Mesendoderm (in vitro differentiated cells): ENCODE measurements at regions not wholly inside any gene's neighbourhood (a gene's known extent, or its start where the extent isn't known, plus 50 kb on each side); places are given as distances from the start of the nearest gene placed in this dataset.
A peak's percentile ranks its signal among the peaks of the same experiment; 100 is the strongest.

ENCODE experiments used
- DNase-seq: peaks from one replicate; pipeline ENCODE4 v3.0.0; 2013
- H2AK5ac ChIP-seq: 2 replicates; pipeline ENCODE4 v1.6.1; 2013; ENCODE audit warnings: low read length, inconsistent platforms
- H2BK120ac ChIP-seq: 2 replicates; pipeline ENCODE4 v1.6.1; 2013; ENCODE audit warnings: low read depth, mild to moderate bottlenecking, low read length, moderate library complexity, mixed read lengths
- H2BK15ac ChIP-seq: replicated peaks from 2 replicates; pipeline ENCODE4 v1.6.1; 2013; ENCODE audit warnings: low read depth, mild to moderate bottlenecking, moderate library complexity
- H2BK5ac ChIP-seq: 2 replicates; pipeline ENCODE4 v1.6.1; 2013; ENCODE audit warnings: low read length, inconsistent platforms
- H3K18ac ChIP-seq: 2 replicates; pipeline ENCODE4 v1.6.1; 2013; ENCODE audit warnings: mild to moderate bottlenecking, low read length, mixed read lengths
- H3K23ac ChIP-seq: one replicate; pipeline ENCODE4 v1.6.1; 2013; ENCODE audit warnings: low read length
- H3K27ac ChIP-seq: 2 replicates; pipeline ENCODE4 v1.5.1; 2013; ENCODE audit warnings: low read depth, mild to moderate bottlenecking, inconsistent platforms, low read length, moderate library complexity
- H3K27me3 ChIP-seq: 2 replicates; pipeline ENCODE4 v1.6.1; 2013; ENCODE audit warnings: low read length, control low read depth, mild to moderate bottlenecking, inconsistent platforms; ENCODE audit not compliant: insufficient read depth, poor library complexity
- H3K36me3 ChIP-seq: 2 replicates; pipeline ENCODE4 v1.6.1; 2013; ENCODE audit warnings: low read length, inconsistent platforms; ENCODE audit not compliant: control insufficient read depth, insufficient read depth
- H3K4ac ChIP-seq: one replicate; pipeline ENCODE4 v1.6.1; 2013; ENCODE audit warnings: low read depth, mild to moderate bottlenecking, low read length, moderate library complexity
- H3K4me1 ChIP-seq: 2 replicates; pipeline ENCODE4 v1.6.1; 2013; ENCODE audit warnings: low read depth, low read length, inconsistent platforms; ENCODE audit not compliant: control insufficient read depth
- H3K4me2 ChIP-seq: 2 replicates; pipeline ENCODE4 v1.6.1; 2013; ENCODE audit warnings: low read length
- H3K4me3 ChIP-seq: 2 replicates; pipeline ENCODE4 v1.5.1; 2013; ENCODE audit warnings: mild to moderate bottlenecking, low read length
- H3K56ac ChIP-seq: one replicate; pipeline ENCODE4 v1.6.1; 2013; ENCODE audit warnings: low read length
- H3K79me1 ChIP-seq: 2 replicates; pipeline ENCODE4 v1.6.1; 2013; ENCODE audit warnings: low read length, inconsistent platforms
- H3K79me2 ChIP-seq: 2 replicates; pipeline ENCODE4 v1.6.1; 2013; ENCODE audit warnings: mild to moderate bottlenecking, low read length; ENCODE audit not compliant: control insufficient read depth, insufficient read depth
- H3K9ac ChIP-seq: 2 replicates; pipeline ENCODE4 v1.6.1; 2013; ENCODE audit warnings: low read length, inconsistent platforms
- H4K5ac ChIP-seq: one replicate; pipeline ENCODE4 v1.6.1; 2013; ENCODE audit warnings: low read length
- H4K8ac ChIP-seq: one replicate; pipeline ENCODE4 v1.6.1; 2013; ENCODE audit warnings: low read depth, mild to moderate bottlenecking, control low read depth, low read length, moderate library complexity
- WGBS: extraction: QIAGEN DNeasy Blood & Tissue Kit; methylation state at CpG from one replicate; pipeline ENCODE4 v1.1.7; 2013; ENCODE audit warnings: low lambda C conversion rate, missing lambda C conversion rate; ENCODE audit not compliant: insufficient coverage; ENCODE audit errors: extremely low coverage; 5-methylcytosine and 5-hydroxymethylcytosine counted together

DNA sequence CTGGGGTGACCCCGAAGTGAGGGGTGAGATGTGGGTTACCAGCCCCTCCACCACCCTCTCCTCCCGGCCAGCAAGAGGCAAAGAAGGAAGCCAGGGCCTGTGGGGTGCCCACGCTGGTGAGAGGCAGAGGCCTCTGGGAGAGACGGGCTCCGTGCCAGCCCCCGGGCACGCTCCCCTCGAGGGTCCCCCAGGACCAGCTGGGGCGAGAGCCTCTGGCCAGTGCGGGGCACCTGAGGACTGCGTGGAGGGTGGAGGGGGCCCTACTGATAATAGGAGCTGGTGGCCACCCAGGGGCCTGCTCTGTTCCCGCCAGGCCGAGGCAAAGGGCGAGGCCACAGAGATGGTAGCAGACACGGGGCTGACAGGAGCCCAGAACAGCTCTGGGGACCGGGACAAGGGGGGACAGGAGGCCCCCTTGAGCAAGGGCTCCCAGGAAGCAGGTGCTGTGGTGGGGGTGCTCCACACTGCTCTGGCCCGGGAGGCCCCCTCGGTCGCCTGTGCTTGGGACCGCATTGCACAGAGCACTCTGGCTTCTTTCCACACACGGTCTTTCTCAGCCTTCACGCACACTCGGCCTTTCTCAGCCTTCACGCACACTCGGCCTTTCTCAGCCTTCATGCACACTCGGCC lies 226.9 kb downstream of the TTLL2 start:
- H3K36me3 ChIP-seq = no peaks in the 10 kb centered on the region
- WGBS = no CpG with 5 or more reads among the region's 26 CpGs
- no peaks in the 10 kb centered on the region for H3K27me3 ChIP-seq
- no peaks in the 10 kb centered on the region for H3K79me1 ChIP-seq
- H3K27ac ChIP-seq = no peak overlapping the region
- H3K79me2 ChIP-seq = no peaks in the 10 kb centered on the region
- H3K23ac ChIP-seq = no peak overlapping the region
- no peak overlapping the region for H3K4me2 ChIP-seq
- no peak overlapping the region for H3K56ac ChIP-seq
- DNase-seq = no peak
- H3K4me1 ChIP-seq = no peaks in the 10 kb centered on the region
- no peak overlapping the region for H4K8ac ChIP-seq
- H2BK120ac ChIP-seq = no peak overlapping the region
- H3K18ac ChIP-seq = no peak overlapping the region
- H2BK5ac ChIP-seq = no peak overlapping the region
- H4K5ac ChIP-seq = no peak overlapping the region
- H3K9ac ChIP-seq = no peak overlapping the region
- no peak overlapping the region for H2BK15ac ChIP-seq
- no peak overlapping the region for H3K4me3 ChIP-seq
- H3K4ac ChIP-seq = no peak overlapping the region
- H2AK5ac ChIP-seq = no peak overlapping the region

DNA sequence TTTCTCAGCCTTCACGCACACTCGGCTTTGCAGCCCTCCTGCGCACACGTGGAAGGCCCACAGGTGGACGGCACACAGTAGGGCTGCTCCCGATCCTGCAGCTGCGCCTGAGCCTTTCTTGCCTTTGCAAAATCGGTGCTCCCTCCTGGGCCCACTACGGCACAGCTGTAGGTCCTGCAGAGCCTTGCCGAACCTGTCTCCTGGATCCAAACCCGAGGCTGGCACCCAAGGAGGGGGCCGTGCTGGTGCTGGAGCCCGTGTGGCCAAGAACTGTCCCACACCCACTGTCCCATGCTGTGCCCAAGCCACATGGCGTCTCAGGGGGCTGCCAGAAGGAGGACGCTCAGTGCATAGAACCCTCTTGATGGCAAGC lies 227.4 kb downstream of the TTLL2 start:
- Histone ChIP-seq H3K4me3 (no peak overlapping the region), H3K79me1 (no peaks in the 10 kb centered on the region), H3K56ac (no peak overlapping the region), H4K5ac (no peak overlapping the region), H3K4me1 (no peaks in the 10 kb centered on the region), H3K18ac (no peak overlapping the region), H3K9ac (no peak overlapping the region), H3K36me3 (no peaks in the 10 kb centered on the region), H2AK5ac (no peak overlapping the region), H2BK5ac (no peak overlapping the region), H3K27me3 (no peaks in the 10 kb centered on the region), H3K4ac (no peak overlapping the region), H3K27ac (no peak overlapping the region), H4K8ac (no peak overlapping the region), H3K4me2 (no peak overlapping the region), H2BK15ac (no peak overlapping the region), H3K23ac (no peak overlapping the region), H3K79me2 (no peaks in the 10 kb centered on the region), H2BK120ac (no peak overlapping the region)
- WGBS = no CpG with 5 or more reads among the region's 15 CpGs
- no peak for DNase-seq

DNA sequence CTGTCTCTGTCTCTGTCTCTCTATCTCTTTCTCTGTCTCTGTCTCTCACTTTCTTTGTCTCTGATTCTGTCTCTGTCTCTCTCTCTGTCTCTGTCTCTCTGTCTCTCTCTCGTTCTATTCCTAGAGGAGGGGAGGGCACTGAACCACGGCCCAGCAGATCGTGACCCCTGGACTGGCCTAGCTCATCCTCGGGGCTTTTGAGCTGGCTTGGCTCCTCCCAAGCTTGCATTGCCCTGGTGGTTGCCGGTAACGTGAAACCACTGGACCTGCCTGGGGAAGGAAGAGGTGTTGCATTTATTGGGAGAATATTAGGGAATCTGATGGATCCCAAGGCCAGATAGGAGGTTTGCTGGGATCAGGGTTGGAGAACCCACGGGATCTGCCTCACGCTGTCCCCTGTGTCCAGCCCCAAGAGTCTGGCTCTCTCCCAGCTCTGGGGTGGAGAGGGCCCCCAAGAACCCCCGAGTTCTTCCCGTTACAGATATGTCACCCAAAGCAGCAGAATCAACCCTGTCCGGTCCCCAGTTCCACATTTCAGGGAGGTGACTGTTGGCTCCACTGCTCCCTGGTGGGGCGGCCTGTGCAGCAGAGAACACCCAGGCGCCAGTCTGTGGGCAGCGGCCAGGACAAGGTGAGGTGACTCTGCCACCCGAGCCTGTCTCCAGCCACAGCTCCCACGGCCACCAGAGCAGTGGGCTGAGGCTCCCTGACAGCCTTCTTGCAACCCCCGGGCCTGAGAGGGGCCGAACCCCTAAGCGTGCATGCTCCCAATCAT lies 228.3 kb downstream of the TTLL2 start:
- H3K56ac ChIP-seq = no peak overlapping the region
- no peak overlapping the region for H3K4ac ChIP-seq
- no peaks in the 10 kb centered on the region for H3K27me3 ChIP-seq
- H2BK120ac ChIP-seq = no peak overlapping the region
- H3K79me1 ChIP-seq = no peaks in the 10 kb centered on the region
- H3K4me2 ChIP-seq = no peak overlapping the region
- H3K9ac ChIP-seq = no peak overlapping the region
- H3K79me2 ChIP-seq = no peaks in the 10 kb centered on the region
- no peak overlapping the region for H2BK15ac ChIP-seq
- no peaks in the 10 kb centered on the region for H3K4me1 ChIP-seq
- H2BK5ac ChIP-seq = no peak overlapping the region
- no peak overlapping the region for H4K5ac ChIP-seq
- no peak overlapping the region for H3K18ac ChIP-seq
- no peak for DNase-seq
- no peak overlapping the region for H4K8ac ChIP-seq
- H3K23ac ChIP-seq = no peak overlapping the region
- WGBS = no CpG with 5 or more reads among the region's 19 CpGs
- H3K27ac ChIP-seq = no peak overlapping the region
- H3K4me3 ChIP-seq = no peak overlapping the region
- H3K36me3 ChIP-seq = no peaks in the 10 kb centered on the region
- H2AK5ac ChIP-seq = no peak overlapping the region

DNA sequence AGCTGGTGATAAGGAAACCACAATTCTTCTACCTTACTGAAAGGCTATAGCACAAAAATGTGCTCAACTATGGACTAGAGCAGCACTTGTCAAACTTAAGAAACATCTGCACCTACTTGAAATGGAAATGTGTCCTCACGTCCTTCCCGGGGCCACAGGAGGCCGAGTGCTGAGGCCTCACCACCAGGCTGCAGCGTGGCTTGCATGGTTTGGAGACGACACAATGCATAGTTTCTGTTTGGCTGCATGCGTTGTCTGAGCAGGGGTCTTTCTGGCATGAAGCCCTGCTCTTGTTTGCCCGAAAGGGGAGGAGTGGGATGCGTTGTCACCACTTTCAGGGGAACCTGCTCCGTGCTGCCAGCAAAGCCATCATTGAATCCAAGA lies 228.8 kb downstream of the TTLL2 start:
- H3K4me3 ChIP-seq = no peak overlapping the region
- no peak overlapping the region for H3K27ac ChIP-seq
- H3K18ac ChIP-seq = no peak overlapping the region
- H2BK120ac ChIP-seq = no peak overlapping the region
- H2BK5ac ChIP-seq = no peak overlapping the region
- H3K79me2 ChIP-seq = no peaks in the 10 kb centered on the region
- no peak overlapping the region for H3K9ac ChIP-seq
- no peak overlapping the region for H3K4ac ChIP-seq
- H3K27me3 ChIP-seq = no peaks in the 10 kb centered on the region
- no peak overlapping the region for H3K23ac ChIP-seq
- no peak overlapping the region for H4K8ac ChIP-seq
- DNase-seq = peak; percentile 40
- H3K36me3 ChIP-seq = no peaks in the 10 kb centered on the region
- H2AK5ac ChIP-seq = no peak overlapping the region
- H3K79me1 ChIP-seq = no peaks in the 10 kb centered on the region
- no CpG with 5 or more reads among the region's 9 CpGs for WGBS
- no peak overlapping the region for H3K56ac ChIP-seq
- no peak overlapping the region for H4K5ac ChIP-seq
- H3K4me1 ChIP-seq = no peaks in the 10 kb centered on the region
- H2BK15ac ChIP-seq = no peak overlapping the region
- H3K4me2 ChIP-seq = no peak overlapping the region

DNA sequence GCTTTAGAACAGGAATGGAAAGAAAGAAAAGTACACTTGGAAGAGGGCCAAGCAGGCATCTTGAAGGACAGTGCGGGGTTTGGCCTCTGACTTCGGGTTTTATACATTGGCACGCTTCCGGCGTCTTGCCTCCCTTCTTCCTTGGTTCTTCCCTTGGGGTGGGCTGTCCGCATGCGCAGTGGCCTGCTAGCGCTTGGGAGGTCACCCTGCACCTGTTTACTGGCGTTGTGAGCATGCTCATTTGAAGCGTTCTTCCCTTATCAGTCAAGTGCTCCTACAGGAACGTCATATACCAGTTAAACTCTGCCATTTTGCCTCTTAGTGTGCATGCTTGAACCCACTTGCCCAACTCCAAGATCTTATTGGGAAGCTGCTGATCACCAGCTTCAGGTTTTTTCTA lies 230.0 kb downstream of the TTLL2 start:
- H3K4me1 ChIP-seq = no peaks in the 10 kb centered on the region
- H3K18ac ChIP-seq = no peak overlapping the region
- no peak overlapping the region for H4K8ac ChIP-seq
- no peak overlapping the region for H4K5ac ChIP-seq
- no peak overlapping the region for H2BK5ac ChIP-seq
- H3K27me3 ChIP-seq = no peaks in the 10 kb centered on the region
- no peak overlapping the region for H2BK120ac ChIP-seq
- WGBS = no CpG with 5 or more reads among the region's 11 CpGs
- H3K4ac ChIP-seq = no peak overlapping the region
- no peak overlapping the region for H3K4me3 ChIP-seq
- no peak overlapping the region for H3K9ac ChIP-seq
- no peak overlapping the region for H2AK5ac ChIP-seq
- H3K79me2 ChIP-seq = no peaks in the 10 kb centered on the region
- H3K56ac ChIP-seq = no peak overlapping the region
- no peak overlapping the region for H3K27ac ChIP-seq
- no peaks in the 10 kb centered on the region for H3K79me1 ChIP-seq
- H3K36me3 ChIP-seq = no peaks in the 10 kb centered on the region
- no peak overlapping the region for H2BK15ac ChIP-seq
- no peak overlapping the region for H3K4me2 ChIP-seq
- no peak overlapping the region for H3K23ac ChIP-seq
- no peak for DNase-seq

DNA sequence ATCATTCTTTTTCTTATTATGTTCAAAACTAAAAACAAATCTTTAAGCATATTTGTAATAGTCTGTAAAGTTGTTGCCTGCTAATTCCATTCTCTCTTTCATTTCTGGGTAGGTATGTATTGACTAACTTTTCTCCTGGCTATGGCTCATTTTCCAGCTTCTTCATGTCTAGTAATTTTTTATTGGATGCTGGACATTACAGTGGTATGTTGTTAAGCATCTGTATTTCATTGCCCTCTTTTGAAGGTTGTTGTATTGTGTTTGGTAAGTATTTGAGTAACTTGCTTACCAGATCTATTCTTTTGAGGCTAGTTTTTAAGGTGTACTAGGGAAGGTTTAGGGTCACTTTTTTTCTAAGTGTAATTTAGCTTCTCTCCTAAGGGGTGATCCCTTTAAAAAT lies 230.9 kb downstream of the TTLL2 start:
- Histone ChIP-seq H3K56ac (no peak overlapping the region), H3K18ac (no peak overlapping the region), H3K36me3 (no peaks in the 10 kb centered on the region), H3K4me3 (no peak overlapping the region), H2BK120ac (no peak overlapping the region), H3K79me2 (no peaks in the 10 kb centered on the region), H3K4ac (no peak overlapping the region), H3K4me2 (no peak overlapping the region), H3K27ac (no peak overlapping the region), H4K8ac (no peak overlapping the region), H3K27me3 (no peaks in the 10 kb centered on the region), H3K4me1 (no peaks in the 10 kb centered on the region), H3K23ac (no peak overlapping the region), H2BK5ac (no peak overlapping the region), H3K79me1 (no peaks in the 10 kb centered on the region), H4K5ac (no peak overlapping the region), H2BK15ac (no peak overlapping the region), H3K9ac (no peak overlapping the region), H2AK5ac (no peak overlapping the region)
- DNase-seq = no peak
